Kidney (tissue), 13 donors: ENCODE measurements at regions not wholly inside any gene's neighbourhood (a gene's known extent, or its start where the extent isn't known, plus 50 kb on each side); places are given as distances from the start of the nearest gene placed in this dataset.

Experiments used
- DNase-seq, 5 donors: peaks; one replicate each; pipeline ENCODE4 v3.0.0-alpha.2; 2013 to 2020
- FAIRE-seq: peaks from 2 replicates; lab custom pipeline; 2012; peaks lifted over from hg19 to GRCh38; lab: Jason Lieb, UNC
- H3K27ac ChIP-seq, 2 donors: one replicate each; pipeline ENCODE4 v1.7.0; 2013; ENCODE audit warnings: low read depth in 2 of 2, low read length in 2 of 2, inconsistent platforms in 1 of 2
- H3K27me3 ChIP-seq: one replicate; pipeline ENCODE4 v1.7.1; 2013; ENCODE audit warnings: low read length, inconsistent platforms; ENCODE audit not compliant: control insufficient read depth, insufficient read depth
- H3K36me3 ChIP-seq, 3 donors: one replicate each; pipeline versions ENCODE4 v1.7.0 to v1.7.1; 2013; ENCODE audit warnings: low read length in 3 of 3, control low read depth in 1 of 3, inconsistent platforms in 1 of 3; ENCODE audit not compliant: insufficient read depth in 3 of 3, control insufficient read depth in 2 of 3
- H3K4me1 ChIP-seq, 3 donors: one replicate each; pipeline versions ENCODE4 v1.7.0 to v1.7.1; 2013; ENCODE audit warnings: low read length in 3 of 3, inconsistent platforms in 1 of 3, low read depth in 1 of 3; ENCODE audit not compliant: control insufficient read depth in 2 of 3, insufficient read depth in 2 of 3
- H3K4me3 ChIP-seq, 3 donors: one replicate each; pipeline versions ENCODE4 v1.7.0 to v1.8.1; 2013; ENCODE audit warnings: low read length in 3 of 3, control low read depth in 1 of 3, inconsistent platforms in 1 of 3
- H3K9ac ChIP-seq, 3 donors: one replicate each; pipeline versions ENCODE4 v1.7.0 to v1.7.1; 2013; ENCODE audit warnings: low read length in 3 of 3, control low read depth in 1 of 3, inconsistent platforms in 1 of 3
- H3K9me3 ChIP-seq, 3 donors: one replicate each; pipeline versions ENCODE4 v1.7.0 to v1.7.1; 2013; ENCODE audit warnings: low read length in 3 of 3, control low read depth in 1 of 3, inconsistent platforms in 1 of 3; ENCODE audit not compliant: control insufficient read depth in 2 of 3, insufficient read depth in 1 of 3
- CTCF ChIP-seq: IDR thresholded peaks from 3 replicates; pipeline ENCODE4 v1.5.1; 2012; ENCODE audit warnings: mild to moderate bottlenecking, moderate library complexity, borderline replicate concordance; ENCODE audit not compliant: insufficient read depth; ENCODE audit errors: extremely low read depth
- intact Hi-C: fragments of 100-400 bp; cut with DNase I; formaldehyde crosslinking; loops from one replicate; pipeline ENCODE4 v1.11.1; 2022
- donor health status: control.
- donor health status: control.
- donor health status: control.
- donor health status: control.
- donor health status: control.
- donor health status: DM: yes; HTN: yes; CAD: no.
- donor health status: Normal renal cell carcinoma (clear cell type).

GRCh38 chr1:29427614-29428279 lies 191.4 kb downstream of the PTPRU start:
- Histone ChIP-seq H3K27me3 (no peaks in the 10 kb centered on the region), H3K27ac (no peak overlapping the region), H3K4me3 (no peak overlapping the region), H3K9ac (no peak overlapping the region), H3K9me3 (peaks cover 0 to 4% (median 0%) of the 10 kb centered on the region in 3 donors), H3K36me3 (no peaks in the 10 kb centered on the region), H3K4me1 (no peaks in the 10 kb centered on the region)
- no peak for DNase-seq
- intact Hi-C loops: no loop called here
- TF ChIP-seq CTCF: no peak
- FAIRE-seq: no peak

- Histone ChIP-seq H3K9me3 (peaks cover 0 to 4% (median 0%) of the 10 kb centered on the region in 3 donors), H3K4me1 (no peaks in the 10 kb centered on the region), H3K27me3 (no peaks in the 10 kb centered on the region), H3K27ac (no peak overlapping the region), H3K36me3 (no peaks in the 10 kb centered on the region), H3K9ac (no peak overlapping the region), H3K4me3 (no peak overlapping the region)
- FAIRE-seq (no peak), DNase-seq (peak in 1 of 5 donors; percentile 6)
- TF ChIP-seq CTCF: no peak
- intact Hi-C loops: no loop called here
Observed at GRCh38 chr1:29426701-29427279, 190.5 kb downstream of the PTPRU start.

GRCh38 chr1:29425631-29426030 lies 189.3 kb downstream of the PTPRU start:
- Histone ChIP-seq H3K27me3 (no peaks in the 10 kb centered on the region), H3K9ac (no peak overlapping the region), H3K4me1 (no peaks in the 10 kb centered on the region), H3K27ac (no peak overlapping the region), H3K36me3 (no peaks in the 10 kb centered on the region), H3K4me3 (no peak overlapping the region), H3K9me3 (peaks cover 0 to 4% (median 0%) of the 10 kb centered on the region in 3 donors)
- no peak for TF ChIP-seq CTCF
- intact Hi-C loops: no loop called here
- DNase-seq (peak in 1 of 5 donors; percentile 5), FAIRE-seq (no peak)
